OCI-LY3 (cell line): ENCODE measurements at regions not wholly inside any gene's neighbourhood (a gene's known extent, or its start where the extent isn't known, plus 50 kb on each side); places are given as distances from the start of the nearest gene placed in this dataset.

Experiments
- EZH2phosphoT487 ChIP-seq: fragments of 200-600 bp; shearing (Covaris generic); IDR thresholded peaks from 2 replicates; pipeline ENCODE4 v1.6.1; 2018; ENCODE audit warnings: antibody characterized with exemption, mixed run types, low read depth
- TF ChIP-seq, protein P1 (sequence below): fragments of 200-600, 300-600 bp; sonication (generic); IDR thresholded peaks from 2 replicates; pipeline ENCODE4 v1.5.1; 2014; ENCODE audit warnings: antibody characterized with exemption, low read length, low read depth

DNA sequence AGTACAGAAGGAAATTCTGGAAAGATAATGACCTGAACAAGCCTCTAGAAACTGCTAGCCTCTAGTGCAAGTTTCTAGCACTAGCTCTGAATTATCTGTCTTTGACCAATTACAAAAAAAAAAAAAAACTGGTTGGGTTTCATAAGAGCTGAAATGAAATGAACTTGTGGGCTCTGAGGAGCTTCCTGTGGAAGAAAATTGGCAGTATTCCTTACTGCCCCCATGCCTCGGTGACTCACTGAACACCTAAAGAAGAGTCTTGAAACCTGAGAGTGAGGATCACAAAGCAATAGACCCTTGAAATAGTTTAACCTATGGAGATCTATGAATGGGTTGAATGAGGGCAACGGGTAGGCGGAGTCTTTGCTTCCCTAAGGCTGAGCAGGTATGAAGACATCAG lies 263.6 kb upstream of the RASA1 start:
- TF ChIP-seq, protein P1, sequence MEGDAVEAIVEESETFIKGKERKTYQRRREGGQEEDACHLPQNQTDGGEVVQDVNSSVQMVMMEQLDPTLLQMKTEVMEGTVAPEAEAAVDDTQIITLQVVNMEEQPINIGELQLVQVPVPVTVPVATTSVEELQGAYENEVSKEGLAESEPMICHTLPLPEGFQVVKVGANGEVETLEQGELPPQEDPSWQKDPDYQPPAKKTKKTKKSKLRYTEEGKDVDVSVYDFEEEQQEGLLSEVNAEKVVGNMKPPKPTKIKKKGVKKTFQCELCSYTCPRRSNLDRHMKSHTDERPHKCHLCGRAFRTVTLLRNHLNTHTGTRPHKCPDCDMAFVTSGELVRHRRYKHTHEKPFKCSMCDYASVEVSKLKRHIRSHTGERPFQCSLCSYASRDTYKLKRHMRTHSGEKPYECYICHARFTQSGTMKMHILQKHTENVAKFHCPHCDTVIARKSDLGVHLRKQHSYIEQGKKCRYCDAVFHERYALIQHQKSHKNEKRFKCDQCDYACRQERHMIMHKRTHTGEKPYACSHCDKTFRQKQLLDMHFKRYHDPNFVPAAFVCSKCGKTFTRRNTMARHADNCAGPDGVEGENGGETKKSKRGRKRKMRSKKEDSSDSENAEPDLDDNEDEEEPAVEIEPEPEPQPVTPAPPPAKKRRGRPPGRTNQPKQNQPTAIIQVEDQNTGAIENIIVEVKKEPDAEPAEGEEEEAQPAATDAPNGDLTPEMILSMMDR = no peak
- no peak for TF ChIP-seq EZH2phosphoT487
